ENCODE measurements at regions not wholly inside any gene's neighbourhood (a gene's known extent, or its start where the extent isn't known, plus 50 kb on each side); places are given as distances from the start of the nearest gene placed in this dataset.
A peak's percentile ranks its signal among the peaks of the same experiment; 100 is the strongest.

- DNase-seq, result no peak
- intact Hi-C loops (cut with DNase I; ENCODE audit: low total_unique reads), result no loop called here
- Histone ChIP-seq H3K27me3 (no peaks in the 10 kb centered on the region), H3K4me1 (no peaks in the 10 kb centered on the region), H3K27ac (no peak overlapping the region), H3K9me3 (no peaks in the 10 kb centered on the region), H3K4me3 (no peak overlapping the region), H3K36me3 (ENCODE audit: low read depth, missing control alignments) (no peaks in the 10 kb centered on the region)
- no peak for TF ChIP-seq POLR2A (IDR thresholded peaks at IDR 0.05)
- no peak for TF ChIP-seq CTCF (IDR thresholded peaks at IDR 0.05)
- 70 to 71% methylated on average over 1 of the region's 1 CpG for WGBS, 2 donors
These were observed 226.6 kb upstream of the EDNRB start for GRCh38 chr13:78145276-78145675.

- no peaks in the 10 kb centered on the region for H3K36me3 ChIP-seq (ENCODE audit: low read depth, missing control alignments)
- H3K27me3 ChIP-seq, result no peaks in the 10 kb centered on the region
- no peaks in the 10 kb centered on the region for H3K9me3 ChIP-seq
- H3K27ac ChIP-seq, result no peak overlapping the region
- WGBS, 2 donors, result 49 to 54% methylated on average over 2 of the region's 2 CpGs
- DNase-seq, result no peak
- TF ChIP-seq CTCF (IDR thresholded peaks at IDR 0.05) (no peak), POLR2A (IDR thresholded peaks at IDR 0.05) (no peak)
- intact Hi-C loops (cut with DNase I; ENCODE audit: low total_unique reads), result no loop called here
- no peak overlapping the region for H3K4me3 ChIP-seq
- H3K4me1 ChIP-seq, result no peaks in the 10 kb centered on the region
These were observed 221.1 kb upstream of the EDNRB start for GRCh38 chr13:78139765-78140164.

GRCh38 chr13:78138756-78139155 lies 220.1 kb upstream of the EDNRB start:
- intact Hi-C loops (cut with DNase I; ENCODE audit: low total_unique reads), result no loop called here
- 93 to 94% methylated on average over 2 of the region's 2 CpGs for WGBS, 2 donors

GRCh38 chr13:78137404-78138142 lies 218.9 kb upstream of the EDNRB start:
- 3 to 10% methylated on average over 6 of the region's 6 CpGs for WGBS, 2 donors
- Histone ChIP-seq H3K27ac (no peak overlapping the region), H3K4me3 (no peak overlapping the region), H3K27me3 (no peaks in the 10 kb centered on the region), H3K9me3 (no peaks in the 10 kb centered on the region), H3K36me3 (ENCODE audit: low read depth, missing control alignments) (no peaks in the 10 kb centered on the region), H3K4me1 (no peaks in the 10 kb centered on the region)
- DNase-seq, result peak; percentile 28
- intact Hi-C loops (cut with DNase I; ENCODE audit: low total_unique reads), result no loop called here
- TF ChIP-seq CTCF (IDR thresholded peaks at IDR 0.05) (peak in 2 of 3 experiments; percentile 39 to 54), POLR2A (IDR thresholded peaks at IDR 0.05) (no peak)

More at GRCh38 chr13:78138756-78139155, 220.1 kb upstream of the EDNRB start:
- Histone ChIP-seq H3K27me3 (no peaks in the 10 kb centered on the region), H3K36me3 (ENCODE audit: low read depth, missing control alignments) (no peaks in the 10 kb centered on the region), H3K27ac (no peak overlapping the region), H3K9me3 (no peaks in the 10 kb centered on the region), H3K4me3 (no peak overlapping the region), H3K4me1 (no peaks in the 10 kb centered on the region)
- TF ChIP-seq CTCF (IDR thresholded peaks at IDR 0.05), result no peak
- no peak for TF ChIP-seq POLR2A (IDR thresholded peaks at IDR 0.05)
- no peak for DNase-seq

GRCh38 chr13:78136966-78137365 lies 218.3 kb upstream of the EDNRB start:
- intact Hi-C loops (cut with DNase I; ENCODE audit: low total_unique reads), result no loop called here
- WGBS, 2 donors, result 54 to 62% methylated on average over 3 of the region's 3 CpGs
- H3K27me3 ChIP-seq, result no peaks in the 10 kb centered on the region
- no peak overlapping the region for H3K27ac ChIP-seq
- DNase-seq, result no peak
- TF ChIP-seq POLR2A (IDR thresholded peaks at IDR 0.05) (no peak), CTCF (IDR thresholded peaks at IDR 0.05) (no peak)
- H3K4me1 ChIP-seq, result no peaks in the 10 kb centered on the region
- H3K36me3 ChIP-seq (ENCODE audit: low read depth, missing control alignments), result no peaks in the 10 kb centered on the region
- H3K4me3 ChIP-seq, result no peak overlapping the region
- H3K9me3 ChIP-seq, result no peaks in the 10 kb centered on the region
